ENCODE measurements at regions not wholly inside any gene's neighbourhood (a gene's known extent, or its start where the extent isn't known, plus 50 kb on each side); places are given as distances from the start of the nearest gene placed in this dataset.

GRCh38 chr14:96949594-96949993 lies 152.4 kb downstream of the VRK1 start:
- POLR2A ChIA-PET = no interaction called here
- no peak for TF ChIP-seq ZNF639 (tag by site-specific recombination; IDR thresholded peaks at IDR 0.05)
- no peak for TF ChIP-seq PRDM4 (tag by site-specific recombination; IDR thresholded peaks at IDR 0.05)
- TF ChIP-seq ZNF585B (tag by site-specific recombination; IDR thresholded peaks at IDR 0.05) = no peak
- no peak for TF ChIP-seq ZNF830 (tag by site-specific recombination; IDR thresholded peaks at IDR 0.05; ENCODE audit: low read depth)
- no peak for TF ChIP-seq WT1 (tag by site-specific recombination; IDR thresholded peaks at IDR 0.05)
- TF ChIP-seq ZBTB17 (tag by site-specific recombination; IDR thresholded peaks at IDR 0.05) = no peak
- TF ChIP-seq ZNF692 (tag by site-specific recombination; IDR thresholded peaks at IDR 0.05) = no peak
- TF ChIP-seq ZNF513 (tag by site-specific recombination; IDR thresholded peaks at IDR 0.05) = no peak
- no peak for TF ChIP-seq ZSCAN30 (tag by site-specific recombination; IDR thresholded peaks at IDR 0.05)
- no peak for TF ChIP-seq ZNF664 (tag by site-specific recombination; IDR thresholded peaks at IDR 0.05)
- TF ChIP-seq ZNF558 (tag by site-specific recombination; IDR thresholded peaks at IDR 0.05) = no peak
- TF ChIP-seq ZNF169 (tag by site-specific recombination; IDR thresholded peaks at IDR 0.05) = no peak
- no peak for TF ChIP-seq ZNF530 (tag by site-specific recombination; IDR thresholded peaks at IDR 0.05; ENCODE audit: low read depth)
- H3K36me3 ChIP-seq (ENCODE audit: control insufficient read depth in 2 of 2, insufficient read depth in 1 of 2, low read length in 2 of 2) = peaks cover 0 to 13% of the 10 kb centered on the region in 2 experiments; a peak in 1 of 3 replicates
- H3K27ac ChIP-seq (ENCODE audit: extremely low read depth, low read depth, low read length) = no peak overlapping the region
- no peak overlapping the region for H3K4me3 ChIP-seq (ENCODE audit: low read depth, low read length)
- no peaks in the 10 kb centered on the region for H3K4me1 ChIP-seq (ENCODE audit: control insufficient read depth, insufficient read depth, low read length)
- H3K9me3 ChIP-seq (ENCODE audit: control insufficient read depth, insufficient read depth, low read depth, low read length) = no peaks in the 10 kb centered on the region
- CTCF ChIA-PET = no interaction called here

- Histone ChIP-seq H3K9me3 (ENCODE audit: control insufficient read depth, insufficient read depth, low read depth, low read length) (no peaks in the 10 kb centered on the region), H3K36me3 (ENCODE audit: control insufficient read depth in 2 of 2, insufficient read depth in 1 of 2, low read length in 2 of 2) (no peaks in the 10 kb centered on the region), H3K27ac (ENCODE audit: extremely low read depth, low read depth, low read length) (no peak overlapping the region), H3K4me3 (ENCODE audit: low read depth, low read length) (no peak overlapping the region), H3K4me1 (ENCODE audit: control insufficient read depth, insufficient read depth, low read length) (no peaks in the 10 kb centered on the region)
- POLR2A ChIA-PET = no interaction called here
- CTCF ChIA-PET = no interaction called here
- no peak for TF ChIP-seq ZNF488 (tag by site-specific recombination; IDR thresholded peaks at IDR 0.05)
- TF ChIP-seq ZNF350 (tag by site-specific recombination; IDR thresholded peaks at IDR 0.05) = no peak
- no peak for TF ChIP-seq ZNF37A (tag by site-specific recombination; IDR thresholded peaks at IDR 0.05)
Measured at GRCh38 chr14:96951511-96951910, 154.3 kb downstream of the VRK1 start.
